ENCODE measurements at regions not wholly inside any gene's neighbourhood (a gene's known extent, or its start where the extent isn't known, plus 50 kb on each side); places are given as distances from the start of the nearest gene placed in this dataset.

- DNase-seq (ENCODE audit: low spot score), result no peak
- intact Hi-C loops (cut with DNase I), result no loop called here
Observed at GRCh38 chr2:22824618-22825017, 560.4 kb upstream of the KLHL29 start.

GRCh38 chr2:22826703-22827102 lies 558.3 kb upstream of the KLHL29 start:
- DNase-seq (ENCODE audit: low spot score), result no peak
- intact Hi-C loops (cut with DNase I), result no loop called here

- intact Hi-C loops (cut with DNase I), result no loop called here
- no peak for DNase-seq (ENCODE audit: low spot score)
Observed at GRCh38 chr2:22829791-22830190, 555.2 kb upstream of the KLHL29 start.

GRCh38 chr2:22832196-22832595 lies 552.8 kb upstream of the KLHL29 start:
- DNase-seq (ENCODE audit: low spot score), result no peak
- intact Hi-C loops (cut with DNase I), result no loop called here

- no peak for DNase-seq (ENCODE audit: low spot score)
- intact Hi-C loops (cut with DNase I), result no loop called here
Observed at GRCh38 chr2:22838461-22838860, 546.5 kb upstream of the KLHL29 start.

GRCh38 chr2:22842205-22842869 lies 542.6 kb upstream of the KLHL29 start:
- no peak for DNase-seq (ENCODE audit: low spot score)
- intact Hi-C loops (cut with DNase I), result no loop called here

GRCh38 chr2:22843919-22844537 lies 541.0 kb upstream of the KLHL29 start:
- intact Hi-C loops (cut with DNase I), result no loop called here
- no peak for DNase-seq (ENCODE audit: low spot score)

GRCh38 chr2:22850310-22850709 lies 534.7 kb upstream of the KLHL29 start:
- intact Hi-C loops (cut with DNase I), result loop anchor here in 1 of 2 donors (2.0 kb wide), 1 partner anchor 52 kb away; no protein-coding TSS in a partner anchor
- no peak for DNase-seq (ENCODE audit: low spot score)

- intact Hi-C loops (cut with DNase I), result no loop called here
- no peak for DNase-seq (ENCODE audit: low spot score)
Observed at GRCh38 chr2:22854588-22854987, 530.4 kb upstream of the KLHL29 start.

- intact Hi-C loops (cut with DNase I), result no loop called here
- no peak for DNase-seq (ENCODE audit: low spot score)
Observed at GRCh38 chr2:22855081-22855480, 529.9 kb upstream of the KLHL29 start.

GRCh38 chr2:22855761-22856184 lies 529.2 kb upstream of the KLHL29 start:
- intact Hi-C loops (cut with DNase I), result no loop called here
- no peak for DNase-seq (ENCODE audit: low spot score)

GRCh38 chr2:22867973-22868372 lies 517.0 kb upstream of the KLHL29 start:
- intact Hi-C loops (cut with DNase I), result no loop called here
- DNase-seq (ENCODE audit: low spot score), result no peak

- DNase-seq (ENCODE audit: low spot score), result no peak
- intact Hi-C loops (cut with DNase I), result no loop called here
Observed at GRCh38 chr2:22878121-22878520, 506.9 kb upstream of the KLHL29 start.

- intact Hi-C loops (cut with DNase I), result no loop called here
- DNase-seq (ENCODE audit: low spot score), result no peak
Observed at GRCh38 chr2:22879009-22879863, 505.7 kb upstream of the KLHL29 start.

- no peak for DNase-seq (ENCODE audit: low spot score)
- intact Hi-C loops (cut with DNase I), result no loop called here
Observed at GRCh38 chr2:22880161-22880560, 504.8 kb upstream of the KLHL29 start.

- intact Hi-C loops (cut with DNase I), result no loop called here
- no peak for DNase-seq (ENCODE audit: low spot score)
Observed at GRCh38 chr2:22882011-22882410, 503.0 kb upstream of the KLHL29 start.

- intact Hi-C loops (cut with DNase I), result no loop called here
- DNase-seq (ENCODE audit: low spot score), result no peak
Observed at GRCh38 chr2:22882643-22883042, 502.3 kb upstream of the KLHL29 start.

GRCh38 chr2:22883054-22883453 lies 501.9 kb upstream of the KLHL29 start:
- DNase-seq (ENCODE audit: low spot score), result no peak
- intact Hi-C loops (cut with DNase I), result no loop called here

GRCh38 chr2:22885245-22885644 lies 499.7 kb upstream of the KLHL29 start:
- intact Hi-C loops (cut with DNase I), result no loop called here
- no peak for DNase-seq (ENCODE audit: low spot score)

GRCh38 chr2:22887426-22887825 lies 497.6 kb upstream of the KLHL29 start:
- no peak for DNase-seq (ENCODE audit: low spot score)
- intact Hi-C loops (cut with DNase I), result no loop called here
